HEK293 (cell line): ENCODE measurements at regions not wholly inside any gene's neighbourhood (a gene's known extent, or its start where the extent isn't known, plus 50 kb on each side); places are given as distances from the start of the nearest gene placed in this dataset.

Source experiments
- ATF2 ChIP-seq: fragments of 450-650 bp; formaldehyde crosslinking; IDR thresholded peaks from 2 replicates; pipeline ENCODE4 v1.5.1; 2016; ENCODE audit warnings: missing biosample characterization, missing genetic modification characterization, low read depth
- KLF9 ChIP-seq: fragments of 450-650 bp; formaldehyde crosslinking; IDR thresholded peaks from 2 replicates; pipeline ENCODE4 v1.5.1; 2016; ENCODE audit warnings: missing biosample characterization, missing genetic modification characterization, low read depth
- ZBTB17 ChIP-seq: fragments of 450-650 bp; formaldehyde crosslinking; IDR thresholded peaks from 2 replicates; pipeline ENCODE4 v1.5.1; 2016; ENCODE audit warnings: missing biosample characterization, missing genetic modification characterization
- ZBTB8A ChIP-seq: fragments of 450-650 bp; formaldehyde crosslinking; IDR thresholded peaks from 2 replicates; pipeline ENCODE4 v1.5.1; 2016; ENCODE audit warnings: missing biosample characterization, missing genetic modification characterization
- ZNF174 ChIP-seq: fragments of 450-650 bp; formaldehyde crosslinking; IDR thresholded peaks from 2 replicates; pipeline ENCODE4 v1.5.0; 2017; ENCODE audit warnings: missing biosample characterization, mild to moderate bottlenecking, missing genetic modification characterization
- ZNF274 ChIP-seq, 2 experiments: fragments of 200-500 bp in 1 of 2; fragments of 450-650 bp in 1 of 2; sonication (Bioruptor generic) in 1 of 2; formaldehyde crosslinking in 1 of 2; IDR thresholded peaks; 2 replicates each; pipeline versions ENCODE4 v1.5.1 to v1.6.1; 2014 to 2016; ENCODE audit warnings: borderline replicate concordance in 1 of 2, inconsistent platforms in 1 of 2, low read length in 1 of 2, missing biosample characterization in 1 of 2, missing genetic modification characterization in 1 of 2

DNA sequence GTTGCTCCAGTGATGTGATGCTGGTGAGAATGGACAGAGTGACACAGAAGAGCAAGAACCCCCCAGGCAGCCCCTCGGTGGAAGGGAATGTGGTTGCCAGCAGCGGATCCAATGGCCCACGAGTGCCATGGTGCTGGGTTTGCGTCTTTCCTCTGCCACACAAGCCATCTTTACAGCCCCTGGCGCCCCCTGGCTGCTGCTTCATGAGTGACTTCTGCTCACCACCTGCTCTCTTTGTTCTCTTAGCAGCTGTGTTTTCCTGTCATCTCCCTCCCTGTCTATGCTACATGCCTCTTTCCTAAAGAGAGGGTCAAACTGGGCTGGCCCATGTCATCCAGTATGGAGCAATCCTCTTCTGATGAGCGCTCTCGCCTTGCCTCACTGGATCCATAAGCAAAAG lies 300.0 kb upstream of the SMIM21 start:
- no peak for TF ChIP-seq ZBTB17
- no peak for TF ChIP-seq ZBTB8A
- no peak for TF ChIP-seq ZNF174 (tag by site-specific recombination)
- no peak for TF ChIP-seq ATF2 (tag by site-specific recombination)
- TF ChIP-seq KLF9 (tag by site-specific recombination): no peak
- no peak for TF ChIP-seq ZNF274 (IDR thresholded peaks at IDR 0.05; ENCODE audit: low read length)
- TF ChIP-seq ZNF274 (tag by site-specific recombination; IDR thresholded peaks at IDR 0.05; ENCODE audit: borderline replicate concordance): no peak
